ENCODE measurements at regions not wholly inside any gene's neighbourhood (a gene's known extent, or its start where the extent isn't known, plus 50 kb on each side); places are given as distances from the start of the nearest gene placed in this dataset.

GRCh38 chr12:78622529-78623195 lies 241.9 kb upstream of the SYT1 start:
- TF ChIP-seq GLIS3 (CRISPR knock-in tag; IDR thresholded peaks at IDR 0.05) (no peak), ZNF8 (CRISPR knock-in tag; IDR thresholded peaks at IDR 0.05) (no peak), TOX (CRISPR knock-in tag; IDR thresholded peaks at IDR 0.05; ENCODE audit: borderline replicate concordance) (no peak), RARB (CRISPR knock-in tag; IDR thresholded peaks at IDR 0.05) (no peak), ESRRG (CRISPR knock-in tag; IDR thresholded peaks at IDR 0.05) (no peak), CSDC2 (CRISPR knock-in tag; IDR thresholded peaks at IDR 0.05) (no peak), ZFP3 (CRISPR knock-in tag; IDR thresholded peaks at IDR 0.05) (no peak), ZNF565 (CRISPR knock-in tag; conservative IDR thresholded peaks at IDR 0.05; ENCODE audit: low read depth) (no peak), ZC3H10 (CRISPR knock-in tag; IDR thresholded peaks at IDR 0.05) (no peak), PPARA (CRISPR knock-in tag; IDR thresholded peaks at IDR 0.05; ENCODE audit: borderline replicate concordance) (no peak), ARNTL (CRISPR knock-in tag; IDR thresholded peaks at IDR 0.05; ENCODE audit: borderline replicate concordance, low read depth) (no peak), POU6F1 (CRISPR knock-in tag; IDR thresholded peaks at IDR 0.05; ENCODE audit: borderline replicate concordance, low read depth) (no peak), ZNF70 (CRISPR knock-in tag; IDR thresholded peaks at IDR 0.05) (no peak), OSR1 (CRISPR knock-in tag; IDR thresholded peaks at IDR 0.05) (no peak), TSHZ2 (CRISPR knock-in tag; IDR thresholded peaks at IDR 0.05) (no peak), ZFP30 (CRISPR knock-in tag; IDR thresholded peaks at IDR 0.05) (no peak), TCF4 (CRISPR knock-in tag; IDR thresholded peaks at IDR 0.05; ENCODE audit: borderline replicate concordance) (no peak), PATZ1 (CRISPR knock-in tag; IDR thresholded peaks at IDR 0.05; ENCODE audit: borderline replicate concordance) (no peak), ISL1 (CRISPR knock-in tag; IDR thresholded peaks at IDR 0.05) (no peak), CSRNP3 (CRISPR knock-in tag; IDR thresholded peaks at IDR 0.05) (no peak)
- ATAC-seq, result no peak

GRCh38 chr12:78628491-78629100 lies 236.0 kb upstream of the SYT1 start:
- ATAC-seq, result no peak
- TF ChIP-seq CSDC2 (CRISPR knock-in tag; IDR thresholded peaks at IDR 0.05), result no peak
- TF ChIP-seq CREB5 (CRISPR knock-in tag; IDR thresholded peaks at IDR 0.05; ENCODE audit: low read depth), result no peak
- no peak for TF ChIP-seq PATZ1 (CRISPR knock-in tag; IDR thresholded peaks at IDR 0.05; ENCODE audit: borderline replicate concordance)
- TF ChIP-seq TOX (CRISPR knock-in tag; IDR thresholded peaks at IDR 0.05; ENCODE audit: borderline replicate concordance), result no peak
- no peak for TF ChIP-seq ESRRG (CRISPR knock-in tag; IDR thresholded peaks at IDR 0.05)
- TF ChIP-seq OSR1 (CRISPR knock-in tag; IDR thresholded peaks at IDR 0.05), result no peak
- TF ChIP-seq SNAI2 (CRISPR knock-in tag; IDR thresholded peaks at IDR 0.05), result no peak
- no peak for TF ChIP-seq ZNF8 (CRISPR knock-in tag; IDR thresholded peaks at IDR 0.05)
- no peak for TF ChIP-seq PPARA (CRISPR knock-in tag; IDR thresholded peaks at IDR 0.05; ENCODE audit: borderline replicate concordance)
- no peak for TF ChIP-seq ZC3H10 (CRISPR knock-in tag; IDR thresholded peaks at IDR 0.05)

All from SK-N-SH treated with all-trans-retinoic acid at 6 μM for 48 hours (cell line).